ENCODE measurements at regions not wholly inside any gene's neighbourhood (a gene's known extent, or its start where the extent isn't known, plus 50 kb on each side); places are given as distances from the start of the nearest gene placed in this dataset.

DNA sequence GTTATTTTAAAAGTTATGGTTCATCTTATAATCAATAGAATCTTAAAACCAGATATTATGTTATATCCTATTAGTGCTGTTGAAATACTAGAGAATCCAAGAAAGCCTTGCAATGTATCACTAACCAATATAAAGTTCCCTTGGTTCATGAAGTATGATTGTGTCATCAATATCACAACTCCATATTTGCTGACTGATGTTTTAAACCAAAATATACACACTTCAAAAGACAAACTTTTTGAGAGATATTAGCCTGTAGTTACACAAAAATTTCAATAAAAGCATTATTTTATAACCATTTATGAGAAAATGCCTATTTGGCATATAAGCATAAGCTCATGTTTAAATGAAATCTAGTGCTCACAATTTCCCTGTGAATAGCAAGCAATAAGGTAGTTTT, 198.6 kb downstream of the CENPC start:
- H3K4me2 ChIP-seq (ENCODE audit: low read depth, low read length, poor library complexity, severe bottlenecking) = no peak overlapping the region
- peaks cover 1% of the 10 kb centered on the region; the same call in 1 of the 2 replicates for H3K9me3 ChIP-seq (ENCODE audit: insufficient read depth, low read depth, low read length)
- H3K79me2 ChIP-seq (ENCODE audit: insufficient read depth, low read length) = no peaks in the 10 kb centered on the region
- peaks cover 8% of the 10 kb centered on the region for H3K4me1 ChIP-seq (ENCODE audit: insufficient read depth, low read length, poor library complexity, severe bottlenecking)
- no peaks in the 10 kb centered on the region for H3K9me2 ChIP-seq (replicated peaks; ENCODE audit: low read depth, low read length)
- no peaks in the 10 kb centered on the region for H3K36me3 ChIP-seq (ENCODE audit: insufficient read depth, low read length)
- H4K20me1 ChIP-seq (ENCODE audit: insufficient read depth, low read length, poor library complexity, severe bottlenecking) = no peaks in the 10 kb centered on the region
- no peak overlapping the region for H2AFZ ChIP-seq (ENCODE audit: low read length)
- no peaks in the 10 kb centered on the region for H3K27me3 ChIP-seq (ENCODE audit: insufficient read depth, low read length, poor library complexity, severe bottlenecking)
- no peak overlapping the region for H3K4me3 ChIP-seq (ENCODE audit: low read length, poor library complexity, severe bottlenecking)
- TF ChIP-seq, protein P1, sequence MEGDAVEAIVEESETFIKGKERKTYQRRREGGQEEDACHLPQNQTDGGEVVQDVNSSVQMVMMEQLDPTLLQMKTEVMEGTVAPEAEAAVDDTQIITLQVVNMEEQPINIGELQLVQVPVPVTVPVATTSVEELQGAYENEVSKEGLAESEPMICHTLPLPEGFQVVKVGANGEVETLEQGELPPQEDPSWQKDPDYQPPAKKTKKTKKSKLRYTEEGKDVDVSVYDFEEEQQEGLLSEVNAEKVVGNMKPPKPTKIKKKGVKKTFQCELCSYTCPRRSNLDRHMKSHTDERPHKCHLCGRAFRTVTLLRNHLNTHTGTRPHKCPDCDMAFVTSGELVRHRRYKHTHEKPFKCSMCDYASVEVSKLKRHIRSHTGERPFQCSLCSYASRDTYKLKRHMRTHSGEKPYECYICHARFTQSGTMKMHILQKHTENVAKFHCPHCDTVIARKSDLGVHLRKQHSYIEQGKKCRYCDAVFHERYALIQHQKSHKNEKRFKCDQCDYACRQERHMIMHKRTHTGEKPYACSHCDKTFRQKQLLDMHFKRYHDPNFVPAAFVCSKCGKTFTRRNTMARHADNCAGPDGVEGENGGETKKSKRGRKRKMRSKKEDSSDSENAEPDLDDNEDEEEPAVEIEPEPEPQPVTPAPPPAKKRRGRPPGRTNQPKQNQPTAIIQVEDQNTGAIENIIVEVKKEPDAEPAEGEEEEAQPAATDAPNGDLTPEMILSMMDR (conservative IDR thresholded peaks at IDR 0.05; ENCODE audit: low read length) = no peak
- no peak for TF ChIP-seq EZH2phosphoT487 (IDR thresholded peaks at IDR 0.05; ENCODE audit: borderline replicate concordance)
- H3F3A ChIP-seq (ENCODE audit: low read depth) = no peaks in the 10 kb centered on the region
- no peak overlapping the region for H3K9ac ChIP-seq (ENCODE audit: low read depth, low read length, poor library complexity, severe bottlenecking)

DNA sequence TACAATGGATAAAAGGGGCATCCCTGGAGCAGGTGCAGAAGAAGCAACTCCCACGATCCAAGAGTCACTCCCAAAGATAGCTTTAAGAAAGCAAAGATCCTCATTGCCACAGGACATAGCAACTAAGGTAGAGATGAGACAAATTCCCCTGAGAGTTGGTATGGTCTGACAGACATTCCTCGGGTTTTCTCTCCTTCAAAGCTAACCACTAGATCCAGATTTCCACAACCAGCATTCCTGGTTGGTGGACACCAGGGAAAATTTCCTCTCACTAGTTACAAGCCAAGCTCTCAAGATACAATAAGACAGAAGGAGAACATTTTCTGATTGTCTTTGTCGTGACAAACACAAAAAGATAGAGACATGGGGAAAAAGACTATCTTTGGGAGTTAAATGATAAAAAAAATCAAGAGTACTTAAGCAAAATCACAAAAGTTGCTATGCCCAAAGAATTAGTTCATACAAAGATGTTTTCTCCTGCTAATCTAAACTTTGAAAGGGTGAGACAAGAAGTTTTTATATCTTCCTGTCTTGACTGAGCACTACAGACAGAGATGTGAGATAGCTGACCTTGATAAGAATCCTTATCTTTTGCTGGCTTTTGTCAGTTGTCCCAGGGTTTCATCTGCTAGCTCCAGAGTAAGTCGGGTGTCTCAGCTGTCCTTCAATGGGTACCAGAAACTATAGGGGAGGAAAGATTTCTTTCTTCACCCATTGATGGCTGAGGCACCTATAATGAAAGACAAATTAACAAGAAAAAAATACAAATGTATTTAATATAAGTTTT, 200.5 kb downstream of the CENPC start:
- Histone ChIP-seq H3K27me3 (ENCODE audit: insufficient read depth, low read length, poor library complexity, severe bottlenecking) (no peaks in the 10 kb centered on the region), H2AFZ (ENCODE audit: low read length) (no peak overlapping the region), H3K9ac (ENCODE audit: low read depth, low read length, poor library complexity, severe bottlenecking) (no peak overlapping the region), H3K79me2 (ENCODE audit: insufficient read depth, low read length) (no peaks in the 10 kb centered on the region), H3F3A (ENCODE audit: low read depth) (no peaks in the 10 kb centered on the region), H3K36me3 (ENCODE audit: insufficient read depth, low read length) (no peaks in the 10 kb centered on the region), H3K9me2 (replicated peaks; ENCODE audit: low read depth, low read length) (no peaks in the 10 kb centered on the region), H3K4me1 (ENCODE audit: insufficient read depth, low read length, poor library complexity, severe bottlenecking) (peaks cover 8% of the 10 kb centered on the region), H4K20me1 (ENCODE audit: insufficient read depth, low read length, poor library complexity, severe bottlenecking) (no peaks in the 10 kb centered on the region), H3K9me3 (ENCODE audit: insufficient read depth, low read depth, low read length) (no peaks in the 10 kb centered on the region), H3K4me2 (ENCODE audit: low read depth, low read length, poor library complexity, severe bottlenecking) (no peak overlapping the region), H3K4me3 (ENCODE audit: low read length, poor library complexity, severe bottlenecking) (no peak overlapping the region)
- TF ChIP-seq, protein P1 (conservative IDR thresholded peaks at IDR 0.05; ENCODE audit: low read length) = no peak
- TF ChIP-seq EZH2phosphoT487 (IDR thresholded peaks at IDR 0.05; ENCODE audit: borderline replicate concordance) = no peak

DNA sequence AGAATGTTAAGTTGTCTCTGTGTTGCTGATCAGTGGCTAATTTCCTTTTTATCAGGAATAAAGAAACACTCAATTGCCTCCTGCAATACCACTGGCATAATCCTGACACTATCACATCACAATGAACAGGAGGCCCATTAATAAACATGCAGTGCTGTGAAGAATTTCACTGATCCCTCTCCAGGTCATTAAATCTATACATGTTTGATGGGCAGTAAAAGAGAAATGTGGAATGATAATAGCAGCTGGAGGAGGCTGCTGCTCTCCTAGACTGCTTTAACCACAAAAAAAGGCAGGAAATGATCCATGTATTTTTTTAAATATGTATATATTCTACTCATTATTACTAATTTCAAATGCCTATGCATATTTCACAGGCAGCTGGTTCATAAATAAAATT, 202.1 kb downstream of the CENPC start:
- Histone ChIP-seq H3K36me3 (ENCODE audit: insufficient read depth, low read length) (no peaks in the 10 kb centered on the region), H3K79me2 (ENCODE audit: insufficient read depth, low read length) (no peaks in the 10 kb centered on the region), H3K27me3 (ENCODE audit: insufficient read depth, low read length, poor library complexity, severe bottlenecking) (no peaks in the 10 kb centered on the region), H3K9me2 (replicated peaks; ENCODE audit: low read depth, low read length) (no peaks in the 10 kb centered on the region), H3F3A (ENCODE audit: low read depth) (no peaks in the 10 kb centered on the region), H2AFZ (ENCODE audit: low read length) (no peak overlapping the region), H3K4me2 (ENCODE audit: low read depth, low read length, poor library complexity, severe bottlenecking) (no peak overlapping the region), H3K4me3 (ENCODE audit: low read length, poor library complexity, severe bottlenecking) (no peak overlapping the region), H3K9me3 (ENCODE audit: insufficient read depth, low read depth, low read length) (no peaks in the 10 kb centered on the region), H3K9ac (ENCODE audit: low read depth, low read length, poor library complexity, severe bottlenecking) (no peak overlapping the region), H4K20me1 (ENCODE audit: insufficient read depth, low read length, poor library complexity, severe bottlenecking) (no peaks in the 10 kb centered on the region), H3K4me1 (ENCODE audit: insufficient read depth, low read length, poor library complexity, severe bottlenecking) (peaks cover 8% of the 10 kb centered on the region)
- TF ChIP-seq, protein P1 (conservative IDR thresholded peaks at IDR 0.05; ENCODE audit: low read length) = no peak
